GM18511 (cell line): ENCODE measurements at regions not wholly inside any gene's neighbourhood (a gene's known extent, or its start where the extent isn't known, plus 50 kb on each side); places are given as distances from the start of the nearest gene placed in this dataset.
"Not testable (repeated sequence)": the region's sequence is repeated elsewhere in the genome, so short reads cannot be mapped to it uniquely, and the experiment has no call there.

Experiments
- ATAC-seq: cut with Tn5 transposase; IDR thresholded peaks from one replicate; pipeline ENCODE4 v1.9.1; 2021; ENCODE audit warnings: mild to moderate bottlenecking, moderate library complexity; ENCODE audit not compliant: unreplicated experiment

DNA sequence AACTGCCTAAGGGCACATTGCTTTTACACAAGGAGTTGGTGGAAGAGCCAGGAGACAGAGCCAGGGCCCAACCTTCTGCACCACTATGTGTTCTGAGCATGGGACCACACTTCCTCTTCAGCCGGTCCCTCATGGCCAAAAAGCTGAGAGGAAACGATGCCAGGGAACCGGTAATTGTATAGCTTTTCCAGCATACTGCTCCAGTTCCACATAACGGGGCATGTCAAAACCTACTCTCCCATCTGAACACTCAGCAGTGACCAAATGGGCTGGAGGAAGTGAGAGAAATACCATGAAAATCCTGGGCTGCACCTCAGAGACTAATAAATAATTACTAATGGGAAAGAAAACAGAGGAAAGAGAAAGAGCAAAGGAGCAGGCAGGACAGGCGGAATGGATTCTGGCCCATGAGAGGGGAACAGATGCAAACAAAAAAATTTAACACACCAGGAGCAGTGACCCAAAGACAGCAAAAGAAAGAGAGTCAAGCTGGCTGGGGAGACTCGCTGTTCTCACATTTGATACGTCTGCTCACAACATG lies 52.0 kb upstream of the BMP2 start:
- ATAC-seq: no peak

DNA sequence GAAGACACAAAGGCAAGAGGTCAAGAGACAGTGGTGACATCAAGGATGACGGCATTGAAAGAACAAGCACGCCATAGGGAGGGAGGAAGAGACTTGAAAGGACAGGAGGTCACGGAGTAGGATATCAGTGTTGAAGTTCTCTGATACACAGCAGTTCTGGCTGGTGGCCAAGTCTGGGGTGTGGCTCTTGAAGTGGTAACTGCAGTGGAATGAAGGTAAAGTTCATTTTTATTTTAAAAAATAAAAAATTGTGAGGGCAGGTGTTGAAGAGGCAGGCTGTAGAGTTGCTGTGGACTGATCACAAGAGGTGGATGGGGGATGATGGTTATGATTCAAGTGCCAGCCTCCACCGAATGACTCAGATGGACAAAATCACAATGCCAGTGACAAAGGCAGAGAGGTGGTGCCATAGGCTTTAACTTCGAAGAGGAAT lies 53.2 kb upstream of the BMP2 start:
- no peak for ATAC-seq

DNA sequence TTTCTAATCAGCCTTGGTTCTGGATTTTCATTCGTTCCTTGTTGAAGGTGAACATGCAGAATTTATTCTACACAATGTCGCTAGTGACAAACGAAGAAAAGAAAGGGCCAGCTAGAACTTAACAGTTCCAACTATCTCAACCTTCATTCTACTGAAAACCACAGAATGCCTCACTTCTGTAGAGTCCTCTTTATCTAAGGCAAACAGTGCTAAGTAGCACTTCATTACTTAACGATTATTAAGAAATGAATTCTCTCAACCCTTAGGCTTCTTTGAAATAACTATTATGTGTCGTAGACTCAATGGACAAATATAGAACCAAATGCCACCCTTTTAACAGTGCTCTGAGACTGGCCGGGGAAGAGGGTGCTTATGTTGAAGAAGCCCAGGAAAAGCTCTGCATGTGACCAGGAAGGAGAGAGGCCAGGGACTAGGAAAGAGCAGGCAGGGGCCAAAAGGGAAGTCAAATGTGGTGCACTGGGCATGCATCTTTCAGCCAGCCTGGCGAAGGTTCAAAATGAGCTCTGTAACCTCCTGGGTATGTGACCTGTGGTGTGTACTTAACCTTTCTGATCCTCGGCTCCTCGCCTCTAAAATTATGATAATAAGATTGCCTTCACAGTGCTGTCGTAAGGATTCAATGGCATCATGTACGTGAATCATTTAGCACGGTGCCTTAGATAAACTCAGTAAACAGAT lies 55.4 kb upstream of the BMP2 start:
- no peak for ATAC-seq

DNA sequence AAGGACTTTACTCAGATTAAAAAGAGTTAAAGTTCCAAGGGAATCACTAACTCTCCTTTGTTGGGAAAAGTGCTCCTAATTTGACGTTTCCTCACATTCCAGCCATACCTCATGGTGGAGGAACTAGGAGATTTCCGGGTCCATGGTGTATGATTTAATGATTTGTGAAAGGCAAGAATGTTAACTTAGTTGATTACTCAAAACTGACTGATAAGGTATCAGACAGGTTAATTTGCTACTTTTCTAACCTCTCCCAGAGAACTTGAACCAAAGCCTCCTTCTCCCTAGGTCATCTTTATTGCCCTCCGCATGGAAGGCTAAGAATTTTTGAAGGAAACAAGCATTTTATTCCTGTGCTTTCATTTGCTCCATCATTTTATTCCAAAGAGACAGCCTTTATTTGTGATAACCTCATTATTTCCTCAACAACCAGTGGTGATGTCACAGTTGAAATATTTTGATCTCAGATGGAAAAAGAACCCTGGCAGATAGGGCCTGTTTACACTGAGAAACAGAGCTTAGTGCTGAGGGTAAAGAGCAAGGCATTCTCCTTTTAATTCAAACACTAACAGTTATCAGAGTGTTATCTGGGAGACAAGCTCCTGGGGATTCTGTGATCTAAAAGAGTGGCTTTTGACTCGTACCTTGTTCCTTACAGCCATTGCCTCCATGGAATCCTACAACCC lies 57.4 kb upstream of the BMP2 start:
- no peak for ATAC-seq

DNA sequence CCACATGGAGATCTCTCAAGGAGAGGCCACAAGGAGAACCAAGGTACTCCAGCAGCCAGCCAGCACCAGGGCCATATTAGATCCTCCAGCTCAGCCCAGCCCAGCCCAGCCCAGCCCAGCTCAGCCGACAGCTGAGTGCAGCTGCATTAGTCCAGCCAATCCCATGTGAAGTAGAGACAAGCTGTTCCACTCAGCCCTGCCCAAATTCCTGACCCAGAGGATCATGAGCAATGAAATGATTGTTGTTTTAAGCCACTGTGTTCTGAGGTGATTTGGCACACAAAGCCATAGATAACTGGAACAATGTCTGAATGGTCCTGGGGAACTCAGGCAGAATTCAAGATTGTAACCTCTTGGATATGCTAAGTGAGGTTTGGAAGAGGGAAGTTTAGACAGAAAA lies 59.5 kb upstream of the BMP2 start:
- no peak for ATAC-seq

DNA sequence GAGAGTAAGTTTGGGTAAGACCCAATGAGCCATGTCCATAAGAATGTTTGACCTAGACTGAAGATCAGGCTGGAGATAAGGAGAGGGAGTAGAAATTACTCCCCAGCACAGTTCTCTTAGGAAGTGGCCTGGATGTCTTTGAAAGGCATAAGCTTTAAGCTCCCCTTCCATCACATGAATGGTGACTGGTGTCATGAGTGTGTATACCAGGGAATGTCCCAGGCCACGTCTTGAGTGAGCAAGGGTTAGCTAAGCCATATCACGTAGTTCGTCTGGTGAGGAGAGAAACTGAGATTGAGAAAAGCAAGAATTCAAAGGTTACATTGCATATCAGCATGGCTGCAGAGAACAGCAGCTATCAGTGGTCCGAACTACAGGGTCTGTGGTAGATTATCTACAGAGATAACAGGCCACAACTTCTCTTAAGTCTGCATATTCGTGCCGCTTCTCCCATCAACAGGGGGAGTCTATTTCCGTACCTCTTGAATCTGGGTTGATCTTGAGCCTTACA lies 60.1 kb upstream of the BMP2 start:
- ATAC-seq: no peak

DNA sequence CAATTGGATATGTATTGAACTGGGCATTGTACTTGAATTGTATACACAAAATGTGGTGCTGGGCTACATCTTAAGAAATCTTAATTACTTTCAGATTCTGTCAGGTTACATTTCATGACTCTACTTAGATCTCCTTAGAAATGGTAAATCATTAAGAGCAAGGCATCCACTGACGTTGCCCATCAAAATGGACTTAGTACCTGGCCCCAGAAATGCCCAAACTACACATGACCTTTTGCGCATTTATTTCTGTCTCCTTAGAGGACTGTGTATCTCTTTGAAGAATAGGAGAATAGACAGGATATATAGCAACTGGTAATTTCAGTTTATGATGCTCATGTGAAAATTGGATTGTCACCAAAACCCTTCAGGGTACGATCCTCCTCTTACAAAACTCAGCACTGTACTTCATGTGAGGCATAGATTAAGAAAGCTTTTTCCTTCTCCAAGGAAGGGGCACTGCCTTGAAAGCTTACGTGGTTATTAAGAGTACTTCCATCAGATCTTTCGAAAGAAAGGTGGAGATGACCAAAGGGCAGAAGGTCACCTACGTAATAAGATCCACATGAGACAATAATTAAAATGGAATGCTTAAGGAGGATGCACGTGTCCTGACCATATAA lies 61.4 kb upstream of the BMP2 start:
- no peak for ATAC-seq

DNA sequence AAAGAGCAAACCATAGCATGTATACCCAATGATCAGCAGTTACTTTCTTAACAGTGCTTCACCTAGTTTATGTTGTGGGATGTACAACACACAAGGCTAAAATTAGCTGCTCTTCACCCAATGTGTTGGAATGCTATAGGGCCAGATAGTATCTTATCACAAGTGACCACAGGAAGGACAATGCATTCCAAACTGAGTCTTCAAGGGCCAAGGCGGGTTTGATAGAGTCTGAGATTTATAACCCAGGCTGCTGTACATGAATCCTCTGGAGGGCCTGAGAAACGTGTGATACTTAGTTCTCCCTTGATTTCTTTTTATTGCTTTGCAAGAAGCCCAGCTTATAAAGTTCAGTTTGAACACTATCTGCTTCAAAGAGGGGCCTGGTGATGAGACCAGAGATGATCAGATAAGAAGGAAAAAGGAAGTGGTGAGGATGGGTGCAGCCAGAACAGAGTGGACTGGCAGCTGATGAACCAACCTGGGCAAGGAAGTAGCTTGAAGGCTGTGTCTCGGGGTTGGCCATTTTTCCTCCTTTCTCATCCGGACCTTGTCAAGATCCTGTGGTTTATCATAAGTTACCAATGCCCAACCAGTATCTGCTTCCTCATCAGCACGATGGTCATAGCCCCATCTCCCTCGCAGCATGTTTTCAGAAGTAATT lies 62.2 kb upstream of the BMP2 start:
- ATAC-seq: no peak

DNA sequence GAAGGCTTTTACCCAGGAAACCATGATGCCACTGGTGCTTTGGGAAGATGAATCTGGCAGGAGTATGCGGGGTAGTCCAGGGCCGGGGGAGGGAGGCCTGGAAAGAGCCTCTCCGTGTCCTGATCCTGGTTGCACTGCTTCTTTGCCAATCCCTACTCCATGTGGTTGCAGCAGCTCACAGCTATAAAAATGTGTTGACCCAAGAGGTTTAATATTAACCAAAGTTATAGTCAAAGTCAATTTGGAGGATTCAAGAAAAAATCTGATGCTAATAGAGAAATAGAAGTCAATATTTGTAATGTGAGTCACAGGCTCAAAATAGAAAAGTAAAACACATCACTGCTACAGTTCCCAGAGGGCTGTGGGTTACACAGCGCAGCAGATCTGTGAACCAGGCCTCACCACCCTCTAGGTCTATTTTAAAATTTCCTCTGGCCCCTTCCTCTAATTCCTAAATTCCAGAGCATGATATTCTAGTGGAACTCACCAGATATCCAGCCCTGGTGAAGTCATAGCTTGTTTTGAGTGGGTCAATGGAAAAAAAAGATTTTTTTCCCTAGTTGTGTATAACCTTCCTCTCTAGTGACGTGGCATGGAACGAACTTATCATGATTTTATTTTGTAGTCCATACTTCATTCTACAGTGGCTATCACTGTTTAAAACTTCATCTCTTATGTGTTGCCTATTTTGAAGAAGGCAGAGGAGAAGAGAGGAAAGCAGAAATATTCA lies 63.2 kb upstream of the BMP2 start:
- ATAC-seq: peak; percentile 46

DNA sequence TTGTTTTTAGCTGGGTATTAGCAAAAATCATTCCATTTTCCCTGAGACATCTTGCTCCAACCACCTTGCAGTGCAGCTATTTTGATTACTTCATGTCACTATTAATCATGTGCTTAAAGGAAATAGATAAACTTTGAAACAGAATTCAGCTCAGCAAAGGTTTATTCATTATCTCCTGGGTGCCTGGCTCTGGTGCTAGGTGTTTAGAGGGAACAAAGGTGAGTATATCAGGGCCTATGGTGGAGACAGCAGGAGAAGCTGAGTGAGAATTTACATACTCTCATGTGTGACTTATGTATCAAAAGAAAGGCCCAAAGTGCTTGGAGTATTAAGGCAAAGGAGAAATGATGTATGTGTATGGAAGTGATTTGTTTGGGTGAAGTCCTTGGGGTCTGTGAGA lies 63.8 kb upstream of the BMP2 start:
- no peak for ATAC-seq

DNA sequence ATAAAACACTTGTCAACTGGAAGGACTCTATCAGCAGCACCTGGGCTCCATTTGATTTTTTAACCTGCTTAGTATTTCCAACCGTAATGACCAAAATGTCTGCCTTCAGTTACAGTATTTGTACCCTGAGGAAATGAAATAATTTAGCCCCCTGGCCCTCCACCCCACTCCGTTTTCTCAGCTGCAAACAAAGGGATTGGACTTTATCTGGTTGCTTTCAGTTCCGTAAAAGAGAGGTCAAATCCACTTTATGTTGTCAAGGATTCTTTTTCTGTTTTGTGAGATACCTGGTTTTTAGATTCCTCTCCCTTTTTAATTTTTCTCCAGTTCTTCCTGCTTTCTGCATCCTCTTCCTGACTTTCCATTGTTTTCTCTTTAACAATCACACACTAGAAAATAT lies 64.4 kb upstream of the BMP2 start:
- no peak for ATAC-seq

DNA sequence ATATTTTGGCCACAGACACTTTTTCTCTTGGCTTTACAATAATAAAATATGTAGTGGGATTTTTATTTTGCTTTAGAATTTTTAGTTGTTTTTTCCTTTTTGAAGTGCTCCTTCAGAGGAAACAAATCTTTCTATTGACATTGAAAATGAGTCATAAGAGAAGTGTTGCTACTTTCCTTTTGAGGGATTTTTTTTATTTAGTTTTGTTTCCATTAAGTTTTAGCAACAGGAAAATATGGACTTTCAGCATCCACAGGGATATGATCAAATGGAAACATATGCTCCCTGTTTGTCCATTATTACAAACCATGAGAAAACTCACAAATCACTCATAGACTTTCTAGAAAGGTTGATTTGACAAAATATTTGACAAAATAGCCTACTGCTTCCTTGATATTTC lies 65.3 kb upstream of the BMP2 start:
- ATAC-seq: no peak

DNA sequence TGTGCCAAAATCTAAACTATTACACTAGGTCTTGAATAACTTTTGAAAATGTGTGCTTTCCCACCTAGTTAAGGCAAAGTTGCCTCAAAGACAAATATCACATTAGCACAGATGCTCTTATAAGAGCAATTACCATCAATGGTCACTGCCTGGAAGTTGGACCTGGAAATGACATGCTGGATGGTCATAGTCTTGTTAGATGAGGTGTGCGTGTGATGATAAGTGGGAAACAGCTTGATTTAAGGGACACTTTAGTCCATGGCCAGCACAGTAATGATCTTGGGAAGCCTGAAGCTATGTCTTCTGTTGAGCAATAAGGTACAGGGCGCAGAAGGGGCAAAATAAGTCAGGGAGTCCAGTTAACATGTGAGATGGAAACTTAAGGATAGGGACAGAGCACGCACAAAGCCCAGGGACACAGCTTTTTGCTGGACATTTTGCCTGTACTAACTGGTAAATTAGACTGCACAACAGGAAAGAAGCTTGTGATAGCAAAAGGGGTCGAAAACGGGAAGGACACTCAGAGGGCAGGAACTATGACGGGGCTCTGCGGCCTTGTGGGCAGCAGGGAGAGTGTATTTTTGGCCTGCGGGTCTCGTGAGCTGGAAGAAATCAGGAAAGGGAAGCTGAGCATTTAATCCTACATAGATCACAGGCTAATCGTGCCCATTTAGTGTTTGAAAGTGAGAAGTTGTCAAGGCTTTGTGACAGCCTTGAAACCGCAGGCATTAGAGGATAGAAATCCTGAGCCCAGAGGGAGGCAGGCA lies 66.7 kb upstream of the BMP2 start:
- no peak for ATAC-seq

DNA sequence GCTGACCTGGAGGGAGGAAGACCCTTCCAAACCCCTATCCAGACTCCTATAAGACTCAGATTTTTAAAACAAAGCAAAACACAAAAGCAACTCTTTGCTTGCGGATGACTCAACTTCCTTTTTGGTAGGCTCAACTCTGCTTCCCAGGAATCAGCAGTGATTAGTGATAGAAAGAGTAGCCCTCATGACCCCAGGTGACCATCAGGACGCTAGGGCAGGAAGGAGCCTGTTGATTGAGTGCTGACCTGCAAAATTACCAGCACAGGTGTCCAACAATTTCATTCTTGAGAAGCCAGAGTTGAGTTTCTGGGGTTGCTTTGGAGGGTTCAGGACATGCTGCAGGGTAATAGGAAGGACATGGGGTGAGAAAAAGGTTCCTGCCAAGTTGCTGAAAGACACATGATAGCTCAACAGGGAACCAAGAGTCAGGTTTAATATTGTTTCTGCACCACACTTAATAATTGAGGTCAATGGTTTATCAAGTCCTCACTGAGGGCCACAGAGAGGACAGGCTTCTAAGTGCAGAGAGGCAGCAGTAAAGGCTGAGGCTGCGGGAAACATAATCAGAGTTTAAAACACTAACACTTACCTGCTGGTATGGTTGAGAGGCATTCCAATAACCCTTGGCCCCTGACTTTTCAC lies 67.4 kb upstream of the BMP2 start:
- ATAC-seq: no peak

DNA sequence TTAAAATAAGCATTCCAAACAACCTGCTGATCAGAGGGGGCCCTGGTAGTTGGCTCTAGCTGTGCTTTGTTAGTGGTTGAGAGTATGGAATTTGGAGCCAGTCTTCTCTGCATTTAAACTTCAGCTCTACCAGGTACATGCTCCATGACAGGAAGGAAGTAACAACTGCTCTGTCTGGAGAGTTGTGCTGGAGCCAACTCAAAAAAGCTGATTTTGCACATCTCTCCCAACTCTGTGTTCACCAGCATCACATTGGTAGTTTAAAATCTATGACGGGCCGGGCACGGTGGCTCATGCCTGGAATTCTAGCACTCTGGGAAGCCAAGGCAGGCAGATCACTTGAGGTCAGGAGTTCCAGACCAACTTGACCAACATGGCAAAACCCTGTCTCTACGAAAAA lies 68.8 kb upstream of the BMP2 start:
- no peak for ATAC-seq

DNA sequence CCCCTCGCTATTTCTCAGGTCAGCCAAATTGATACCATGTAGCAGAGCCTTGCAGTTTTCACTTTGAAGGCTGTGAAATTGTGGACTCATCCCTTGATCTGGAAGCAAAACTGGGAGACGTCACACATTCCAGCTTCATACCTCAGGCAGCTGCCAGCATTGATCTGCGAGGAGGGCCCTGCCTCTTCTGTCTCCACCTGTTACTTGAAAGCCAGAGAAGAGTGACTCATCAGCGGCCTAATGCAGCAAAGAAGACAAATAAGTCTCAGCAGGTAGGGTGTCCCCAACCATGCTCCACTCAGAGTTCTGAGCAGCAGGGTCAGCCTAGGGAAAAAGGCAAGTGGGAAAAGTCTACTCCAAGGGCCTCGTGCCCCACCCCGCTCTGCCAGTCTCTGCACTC lies 69.4 kb upstream of the BMP2 start:
- ATAC-seq: no peak

DNA sequence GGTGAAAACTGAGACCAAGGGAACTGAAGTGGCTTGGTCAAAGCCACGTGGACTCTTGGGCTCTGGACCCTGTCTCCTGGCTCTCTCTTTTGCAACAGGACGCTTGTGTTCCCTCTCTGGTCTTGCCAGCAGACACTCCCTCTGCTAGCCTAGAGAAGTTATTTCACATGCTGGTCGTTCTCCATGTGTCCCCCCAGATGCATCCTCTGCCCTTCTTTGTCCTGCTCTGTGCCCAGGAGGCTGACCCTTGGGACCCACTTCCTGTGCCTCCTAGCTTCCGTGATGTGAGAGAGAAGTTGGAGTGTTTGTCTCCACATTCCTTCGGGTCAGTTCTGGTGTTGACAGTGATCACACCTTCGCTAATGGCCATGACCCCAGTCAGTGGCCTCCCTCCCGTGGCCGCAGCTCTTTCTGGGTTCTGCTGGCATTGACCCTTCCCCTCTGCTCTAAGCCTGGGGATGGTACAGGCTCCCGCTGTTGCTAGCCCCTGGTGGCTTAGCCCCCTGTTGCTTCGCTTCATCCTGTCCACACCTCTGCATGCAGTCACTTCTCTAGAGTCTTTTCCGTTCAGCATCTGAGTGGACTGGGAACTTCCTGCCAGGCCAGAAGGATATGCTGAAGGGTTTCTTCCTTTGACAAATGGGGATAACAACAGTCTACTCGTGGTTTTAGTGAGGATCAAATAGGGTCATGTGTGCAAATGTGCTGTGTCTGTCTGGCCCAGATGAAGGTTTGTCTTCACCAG lies 70.1 kb upstream of the BMP2 start:
- ATAC-seq: no peak

DNA sequence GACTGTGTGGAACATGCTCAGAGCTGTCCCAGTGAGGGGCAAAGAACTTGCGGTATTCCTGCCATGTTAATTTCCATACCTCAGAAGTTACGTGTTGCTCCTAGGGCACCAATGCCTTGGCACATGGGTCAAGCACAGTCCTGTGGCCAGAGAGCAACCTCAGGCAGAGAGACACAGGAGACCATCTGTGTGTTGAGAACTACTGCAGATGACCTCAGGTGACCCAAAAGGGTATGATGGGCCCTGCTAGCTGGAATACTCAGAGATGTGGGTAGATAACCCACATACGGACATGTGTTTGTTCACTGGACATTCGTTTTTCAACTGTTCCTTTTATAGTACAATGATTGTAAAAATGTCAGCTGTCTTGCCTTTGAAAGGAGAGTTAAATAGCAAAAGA lies 71.5 kb upstream of the BMP2 start:
- no peak for ATAC-seq

DNA sequence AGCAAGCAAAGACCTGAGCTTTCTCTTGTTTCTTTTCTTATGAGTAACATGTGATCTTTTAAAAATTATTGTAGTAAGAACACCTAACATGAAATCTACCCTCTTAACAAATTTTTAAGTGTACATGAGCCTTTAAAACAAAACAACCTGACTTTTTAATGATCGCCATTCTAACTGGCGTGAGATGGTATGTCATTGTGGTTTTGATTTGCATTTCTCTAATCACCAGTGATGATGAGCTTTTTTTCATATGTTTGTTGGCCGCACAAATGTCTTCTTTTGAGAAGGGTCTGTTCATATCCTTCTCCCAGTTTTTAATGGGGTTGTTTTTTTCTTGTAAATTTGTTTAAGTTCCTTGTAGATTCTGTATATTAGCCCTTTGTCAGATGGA lies 73.7 kb upstream of the BMP2 start:
- ATAC-seq: not testable (repeated sequence)
